ENCODE measurements at regions not wholly inside any gene's neighbourhood (a gene's known extent, or its start where the extent isn't known, plus 50 kb on each side); places are given as distances from the start of the nearest gene placed in this dataset.
"Not testable (repeated sequence)": the region's sequence is repeated elsewhere in the genome, so short reads cannot be mapped to it uniquely, and the experiment has no call there.

- DNase-seq, result no peak
Observed at GRCh38 chr11:90468923-90469322, 246.1 kb upstream of the CHORDC1 start.

GRCh38 chr11:90465553-90465952 is 242.7 kb upstream of the CHORDC1 start:
- no peak for DNase-seq

- not testable (repeated sequence) for DNase-seq
Observed at GRCh38 chr11:90455347-90455920, 232.6 kb upstream of the CHORDC1 start.

GRCh38 chr11:90453525-90453924 is 230.7 kb upstream of the CHORDC1 start:
- DNase-seq, result no peak

- DNase-seq, result no peak
Observed at GRCh38 chr11:90449606-90450005, 226.8 kb upstream of the CHORDC1 start.

- DNase-seq, result no peak
Observed at GRCh38 chr11:90448256-90448655, 225.4 kb upstream of the CHORDC1 start.

- DNase-seq, result no peak
Observed at GRCh38 chr11:90447618-90448017, 224.8 kb upstream of the CHORDC1 start.

- DNase-seq, result no peak
Observed at GRCh38 chr11:90446207-90446606, 223.4 kb upstream of the CHORDC1 start.

- DNase-seq, result no peak
Observed at GRCh38 chr11:90438069-90438468, 215.2 kb upstream of the CHORDC1 start.

- DNase-seq, result no peak
Observed at GRCh38 chr11:90434858-90435257, 212.0 kb upstream of the CHORDC1 start.

GRCh38 chr11:90428836-90429235 is 206.0 kb upstream of the CHORDC1 start:
- DNase-seq, result no peak

GRCh38 chr11:90426442-90426841 is 203.6 kb upstream of the CHORDC1 start:
- no peak for DNase-seq

GRCh38 chr11:90423378-90423777 is 200.5 kb upstream of the CHORDC1 start:
- no peak for DNase-seq

GRCh38 chr11:90422787-90423186 is 199.9 kb upstream of the CHORDC1 start:
- not testable (repeated sequence) for DNase-seq

GRCh38 chr11:90414221-90414620 is 191.4 kb upstream of the CHORDC1 start:
- DNase-seq, result no peak

- peak in 1 of 5 experiments; percentile 1 for DNase-seq
Observed at GRCh38 chr11:90407350-90407749, 184.5 kb upstream of the CHORDC1 start.

- DNase-seq, result no peak
Observed at GRCh38 chr11:90392692-90393091, 169.8 kb upstream of the CHORDC1 start.

- no peak for DNase-seq
Observed at GRCh38 chr11:90391756-90392155, 168.9 kb upstream of the CHORDC1 start.

- no peak for DNase-seq
Observed at GRCh38 chr11:90380206-90380605, 157.4 kb upstream of the CHORDC1 start.

- no peak for DNase-seq
Observed at GRCh38 chr11:90373971-90374370, 151.1 kb upstream of the CHORDC1 start.

- DNase-seq, result no peak
Observed at GRCh38 chr11:90364527-90364926, 141.7 kb upstream of the CHORDC1 start.

- no peak for DNase-seq
Observed at GRCh38 chr11:90363739-90364138, 140.9 kb upstream of the CHORDC1 start.

GRCh38 chr11:90355200-90355599 is 132.4 kb upstream of the CHORDC1 start:
- no peak for DNase-seq

- no peak for DNase-seq
Observed at GRCh38 chr11:90349731-90350130, 126.9 kb upstream of the CHORDC1 start.

- no peak for DNase-seq
Observed at GRCh38 chr11:90344546-90344945, 121.7 kb upstream of the CHORDC1 start.

All from T-helper 2 cell (primary cell).